Activated naive CD4-positive, alpha-beta T cell treated with anti-CD3 and anti-CD28 coated beads, Interleukin-2, amount 50 U/mL, for 72 hours (primary cell): ENCODE measurements at regions not wholly inside any gene's neighbourhood (a gene's known extent, or its start where the extent isn't known, plus 50 kb on each side); places are given as distances from the start of the nearest gene placed in this dataset.
"Not testable (repeated sequence)": the region's sequence is repeated elsewhere in the genome, so short reads cannot be mapped to it uniquely, and the experiment has no call there.

Experiments used
- ATAC-seq, 2 donors: fragments of 150-1000 bp; cut with Tn5 transposase; 2 replicates each; pipeline ENCODE4 v1.10.0; 2021; ENCODE audit warnings: mild to moderate bottlenecking in 2 of 2, moderate library complexity in 2 of 2
- DNase-seq, 2 donors: peaks; one replicate each; pipeline ENCODE4 v3.0.0; 2021 to 2022; ENCODE audit warnings: low spot score in 2 of 2
- H3K27ac Mint-ChIP-seq, 2 donors: one replicate each; pipeline ENCODE4 v1.8.0; 2022; ENCODE audit warnings: mild to moderate bottlenecking in 2 of 2, mixed read lengths in 2 of 2
- H3K36me3 Mint-ChIP-seq, 2 donors: one replicate each; pipeline ENCODE4 v1.8.0; 2022; ENCODE audit warnings: mixed read lengths in 2 of 2
- H3K9me3 Mint-ChIP-seq, 2 donors: one replicate each; pipeline ENCODE4 v1.8.0; 2022; ENCODE audit warnings: mixed read lengths in 2 of 2

DNA sequence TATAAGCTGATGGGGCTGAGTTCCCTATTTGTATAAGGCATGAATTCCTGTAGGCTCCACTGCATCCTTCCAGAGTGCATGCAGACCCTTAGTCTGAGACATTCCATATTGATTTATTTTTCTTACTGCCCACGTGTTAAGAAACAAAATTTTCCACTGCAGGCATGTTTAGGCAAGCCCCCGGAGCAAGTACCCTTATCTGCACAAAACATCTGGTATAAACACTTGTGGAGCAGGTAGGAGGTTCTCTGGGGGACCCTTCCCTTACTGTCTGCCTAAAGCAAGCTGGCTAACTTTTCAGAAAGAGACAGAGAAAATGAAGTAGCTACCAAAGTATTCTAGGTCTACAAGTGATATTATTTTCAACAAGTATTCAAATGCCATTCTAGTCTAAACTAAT is 571.0 kb upstream of the TPTE start:
- not testable (repeated sequence) for ATAC-seq, H3K36me3 Mint-ChIP-seq, H3K27ac Mint-ChIP-seq, DNase-seq
- H3K9me3 Mint-ChIP-seq, result peaks cover 22 to 32% of the 10 kb centered on the region in 2 donors

DNA sequence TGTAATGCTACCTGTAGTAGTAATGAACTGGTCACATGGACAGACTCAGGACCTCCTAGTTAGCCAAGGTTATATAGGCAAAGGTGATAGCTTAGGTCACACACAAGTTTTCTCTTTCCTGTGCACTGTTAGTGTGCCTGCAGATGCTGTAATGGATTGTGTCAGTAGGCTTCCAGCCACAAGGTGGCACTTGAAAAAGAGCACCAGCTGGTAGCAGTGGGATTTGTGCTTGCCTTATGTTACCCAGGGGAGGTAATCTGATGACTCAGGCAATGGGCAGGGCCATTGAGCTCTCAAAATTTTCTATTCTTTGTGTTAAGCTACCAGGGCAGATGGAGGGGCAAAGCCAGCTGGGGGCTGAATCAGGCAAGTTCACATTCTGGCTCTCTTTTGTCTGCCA is 562.6 kb upstream of the TPTE start:
- H3K9me3 Mint-ChIP-seq, result peaks cover 8 to 18% of the 10 kb centered on the region in 2 donors
- H3K36me3 Mint-ChIP-seq, DNase-seq, ATAC-seq, H3K27ac Mint-ChIP-seq: not testable (repeated sequence)

DNA sequence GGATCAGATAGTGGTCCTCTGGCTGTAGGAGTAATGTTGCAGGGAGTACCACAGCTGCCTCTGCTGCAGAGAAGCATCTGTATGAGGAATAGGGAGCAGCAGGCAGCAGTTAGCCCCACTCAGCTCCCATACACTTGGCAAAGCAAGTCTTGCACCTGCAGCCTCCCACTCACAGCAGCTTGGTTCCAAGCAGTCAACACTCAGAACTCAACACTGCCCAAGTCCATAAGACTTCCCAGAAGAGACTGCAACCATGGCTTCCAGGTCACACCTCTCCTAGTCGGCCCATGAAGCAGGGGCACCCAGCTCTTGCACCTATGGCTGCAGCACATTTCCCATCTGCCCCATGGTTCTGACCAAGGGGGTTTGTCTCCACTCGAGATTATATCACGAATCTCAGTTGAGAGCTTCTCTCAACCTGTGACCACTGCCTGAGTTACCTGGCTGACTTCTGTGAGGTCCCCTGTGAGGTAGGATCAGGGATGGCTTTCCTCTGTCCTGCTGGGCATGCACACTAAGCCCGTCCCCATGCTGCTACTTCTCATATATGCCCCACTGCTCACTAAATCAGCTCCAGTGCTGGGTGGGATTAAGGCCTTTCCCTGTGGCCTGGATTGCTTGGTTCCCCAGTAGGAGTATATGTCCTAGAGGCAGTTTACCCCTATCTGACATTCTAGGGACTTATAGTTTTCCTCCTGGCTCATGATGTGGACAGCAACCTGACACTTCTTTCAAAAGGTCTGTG is 562.0 kb upstream of the TPTE start:
- not testable (repeated sequence) for H3K36me3 Mint-ChIP-seq, DNase-seq, H3K27ac Mint-ChIP-seq, ATAC-seq
- peaks cover 6 to 16% of the 10 kb centered on the region in 2 donors for H3K9me3 Mint-ChIP-seq

DNA sequence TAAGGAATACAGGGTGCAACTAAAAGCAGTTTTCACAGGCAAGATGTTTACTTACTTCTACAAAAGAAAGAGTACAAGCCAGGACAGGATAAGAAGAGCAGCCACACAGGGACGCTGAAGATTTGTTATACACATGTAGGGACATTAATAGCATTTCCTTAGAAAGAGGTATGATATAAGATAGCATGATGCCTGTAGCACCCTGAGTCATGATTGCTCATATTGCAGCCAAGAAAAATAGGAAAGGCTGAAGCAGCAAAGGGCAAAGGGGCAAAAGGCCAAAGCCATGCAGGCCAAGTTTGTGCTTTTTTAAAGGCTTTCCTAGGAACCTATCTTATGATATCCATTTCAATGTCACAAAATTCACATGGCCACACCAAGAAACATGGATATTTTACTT is 552.0 kb upstream of the TPTE start:
- not testable (repeated sequence) for DNase-seq, H3K27ac Mint-ChIP-seq, ATAC-seq
- peaks cover 0 to 12% of the 10 kb centered on the region in 2 donors for H3K36me3 Mint-ChIP-seq
- peaks cover 26 to 27% of the 10 kb centered on the region in 2 donors for H3K9me3 Mint-ChIP-seq

DNA sequence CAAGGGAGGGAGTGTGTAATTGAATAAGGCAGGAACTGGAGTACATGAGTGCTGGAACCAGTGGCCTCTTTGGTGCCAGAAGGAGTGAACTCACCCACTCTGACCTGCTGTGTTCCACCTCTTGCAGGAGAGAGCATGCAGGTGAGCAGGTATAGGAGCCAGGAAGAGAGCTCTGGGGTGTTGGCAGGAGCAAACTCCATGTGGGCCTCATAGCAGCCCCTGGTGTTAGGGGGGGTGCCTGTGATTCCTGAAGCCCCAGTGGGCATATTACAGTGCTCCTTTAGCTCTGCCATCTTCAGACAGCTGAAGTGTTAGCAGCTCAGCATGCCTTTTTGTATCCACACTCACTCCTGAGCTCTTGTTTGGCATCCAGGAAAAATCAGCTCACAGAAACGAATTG is 549.4 kb upstream of the TPTE start:
- DNase-seq, ATAC-seq, H3K27ac Mint-ChIP-seq, H3K36me3 Mint-ChIP-seq: not testable (repeated sequence)
- H3K9me3 Mint-ChIP-seq, result peaks cover 19 to 20% of the 10 kb centered on the region in 2 donors

DNA sequence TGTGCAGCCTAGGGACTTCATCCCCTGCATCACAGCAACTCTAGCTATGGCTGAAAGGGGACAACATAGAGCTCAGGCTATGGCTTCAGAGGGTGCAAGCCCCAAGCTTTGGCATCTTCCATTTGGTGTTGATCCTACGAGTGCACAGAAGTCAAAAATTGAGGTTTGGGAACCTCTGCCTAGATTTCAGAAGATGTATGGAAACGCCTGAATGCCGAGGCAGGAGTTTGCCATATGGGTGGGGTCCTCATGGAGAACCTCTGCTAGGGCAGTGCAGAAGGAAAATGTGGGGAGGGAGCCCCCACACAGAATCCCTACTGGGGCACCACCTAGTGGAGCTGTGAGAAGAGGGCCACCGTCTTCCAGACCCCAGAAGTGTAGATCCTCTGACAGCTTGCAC is 543.0 kb upstream of the TPTE start:
- not testable (repeated sequence) for H3K36me3 Mint-ChIP-seq, H3K27ac Mint-ChIP-seq, ATAC-seq, DNase-seq
- H3K9me3 Mint-ChIP-seq, result peaks cover 21 to 22% of the 10 kb centered on the region in 2 donors

DNA sequence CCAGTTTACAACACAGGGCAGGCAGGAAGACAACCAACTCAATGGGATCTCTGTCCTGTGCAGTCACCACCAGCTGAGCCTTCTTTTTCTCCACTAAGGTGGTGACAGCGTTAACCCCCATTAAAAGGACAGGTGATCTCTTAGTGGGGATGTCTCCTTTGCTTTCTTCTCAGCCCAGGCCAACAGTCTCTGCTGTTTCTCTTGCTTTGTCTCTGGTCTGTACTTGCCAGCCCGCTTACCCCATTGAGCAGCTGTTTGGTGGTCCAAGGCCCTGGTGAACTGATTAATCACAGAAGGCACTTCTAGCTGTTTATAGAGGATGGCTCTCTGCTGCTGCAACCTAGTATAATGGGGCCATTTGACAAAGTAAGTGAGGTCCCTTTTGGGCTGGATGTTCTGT is 523.9 kb upstream of the TPTE start:
- H3K36me3 Mint-ChIP-seq, DNase-seq, ATAC-seq, H3K27ac Mint-ChIP-seq: not testable (repeated sequence)
- H3K9me3 Mint-ChIP-seq, result peaks cover 6 to 12% of the 10 kb centered on the region in 2 donors

DNA sequence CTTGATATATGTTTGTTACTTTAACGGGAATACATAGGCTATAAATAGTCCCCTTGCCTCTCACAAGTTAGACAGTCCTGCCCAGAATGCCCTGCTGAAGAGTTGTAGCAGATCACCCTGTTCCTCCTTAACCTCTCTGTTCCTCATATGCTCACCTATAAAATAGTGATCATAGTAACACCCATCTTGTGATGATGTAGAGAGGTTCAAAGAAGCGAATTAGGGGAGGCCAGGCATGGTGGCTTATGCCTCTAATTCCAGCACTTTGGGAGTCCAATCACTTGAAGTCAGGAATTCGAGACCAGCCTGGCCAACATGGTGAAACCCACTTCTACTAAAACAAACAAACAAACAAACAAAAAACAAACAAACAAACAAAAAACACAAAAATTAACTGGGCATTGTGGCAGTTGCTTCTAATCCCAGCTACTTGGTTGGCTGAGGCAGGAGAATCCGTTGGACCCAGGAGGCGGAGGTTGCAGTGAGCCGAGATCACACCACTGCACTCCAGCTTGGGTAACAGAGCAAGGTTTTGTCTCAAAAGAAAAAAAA is 518.5 kb upstream of the TPTE start:
- ATAC-seq, H3K27ac Mint-ChIP-seq, DNase-seq, H3K36me3 Mint-ChIP-seq: not testable (repeated sequence)
- peaks cover 12 to 14% of the 10 kb centered on the region in 2 donors for H3K9me3 Mint-ChIP-seq

DNA sequence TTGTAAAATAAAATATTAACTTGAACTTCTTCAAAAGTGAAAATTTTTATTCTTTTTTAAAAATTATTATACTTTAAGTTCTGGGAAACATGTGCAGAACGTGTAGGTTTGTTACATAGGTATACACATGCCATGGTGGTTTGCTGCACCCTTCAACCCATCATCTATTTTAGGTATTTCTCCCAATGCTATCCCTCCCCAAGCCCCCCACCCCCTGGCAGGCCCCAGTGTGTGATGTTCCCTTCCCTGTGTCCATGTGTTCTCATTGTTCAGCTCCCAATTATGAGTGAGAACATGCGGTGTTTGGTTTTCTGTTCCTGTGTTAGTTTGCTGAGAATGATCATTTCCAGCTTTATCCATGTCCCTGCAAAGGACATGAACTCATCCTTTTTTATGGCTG is 515.6 kb upstream of the TPTE start:
- not testable (repeated sequence) for ATAC-seq, H3K36me3 Mint-ChIP-seq, H3K9me3 Mint-ChIP-seq, H3K27ac Mint-ChIP-seq, DNase-seq

DNA sequence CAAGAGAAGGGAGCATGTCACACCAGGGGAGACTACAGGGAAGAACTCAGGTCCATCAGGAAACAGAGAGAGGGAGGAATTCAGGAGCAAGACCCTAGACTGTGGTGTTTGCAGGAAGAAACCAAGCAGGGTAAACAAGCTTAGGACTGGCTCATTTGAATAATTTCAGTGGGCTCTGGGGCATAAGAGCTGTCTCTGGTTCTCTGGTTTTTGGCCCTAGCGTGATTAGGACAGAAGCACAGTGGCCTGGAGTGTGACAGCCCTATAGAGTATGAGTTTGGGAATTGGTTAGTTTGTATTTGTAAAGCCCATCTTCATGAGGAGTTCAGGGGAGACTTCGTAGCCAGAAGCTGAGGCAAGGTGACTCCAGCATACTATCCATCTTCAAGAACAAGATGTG is 504.4 kb upstream of the TPTE start:
- not testable (repeated sequence) for ATAC-seq, DNase-seq, H3K36me3 Mint-ChIP-seq, H3K27ac Mint-ChIP-seq
- peaks cover 5 to 12% of the 10 kb centered on the region in 2 donors for H3K9me3 Mint-ChIP-seq

DNA sequence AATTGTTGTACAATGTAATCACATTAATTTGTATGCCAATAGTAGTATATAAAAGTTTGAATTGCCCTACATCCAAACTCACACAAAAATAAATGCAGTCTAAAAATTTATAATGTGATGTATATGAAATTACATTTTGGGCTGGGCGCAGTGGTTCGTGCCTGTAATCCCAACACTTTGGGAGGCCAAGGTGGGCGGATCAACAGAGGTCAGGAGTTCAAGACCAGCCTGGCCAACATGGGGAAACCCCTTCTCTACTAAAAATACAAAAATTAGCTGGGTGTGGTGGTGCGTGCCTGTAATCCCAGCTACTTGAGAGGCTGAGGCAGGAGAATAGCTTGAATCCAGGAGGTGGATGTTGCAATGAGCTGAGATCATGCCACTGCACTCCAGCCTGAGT is 503.6 kb upstream of the TPTE start:
- not testable (repeated sequence) for ATAC-seq, H3K9me3 Mint-ChIP-seq, H3K27ac Mint-ChIP-seq, H3K36me3 Mint-ChIP-seq, DNase-seq

DNA sequence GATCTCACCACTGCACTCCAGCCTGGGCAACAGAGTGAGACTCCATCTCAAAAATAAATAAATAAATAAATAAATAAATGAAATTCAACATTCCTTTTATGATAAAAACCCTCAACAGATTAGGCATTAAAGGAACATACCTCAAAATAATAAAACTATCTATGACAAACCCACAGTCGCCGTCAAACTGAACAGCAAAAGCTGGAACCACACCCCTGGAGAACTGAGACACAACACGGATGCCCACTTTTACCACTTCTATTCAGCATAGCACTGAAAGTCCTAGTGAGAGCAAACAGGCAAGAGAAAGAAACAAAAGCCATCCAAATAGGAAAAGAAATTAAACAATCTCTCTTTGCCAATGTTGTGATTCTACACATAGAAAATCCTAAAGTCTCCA is 499.9 kb upstream of the TPTE start:
- H3K9me3 Mint-ChIP-seq, result peaks cover 11 to 14% of the 10 kb centered on the region in 2 donors
- not testable (repeated sequence) for H3K36me3 Mint-ChIP-seq, ATAC-seq, H3K27ac Mint-ChIP-seq, DNase-seq

DNA sequence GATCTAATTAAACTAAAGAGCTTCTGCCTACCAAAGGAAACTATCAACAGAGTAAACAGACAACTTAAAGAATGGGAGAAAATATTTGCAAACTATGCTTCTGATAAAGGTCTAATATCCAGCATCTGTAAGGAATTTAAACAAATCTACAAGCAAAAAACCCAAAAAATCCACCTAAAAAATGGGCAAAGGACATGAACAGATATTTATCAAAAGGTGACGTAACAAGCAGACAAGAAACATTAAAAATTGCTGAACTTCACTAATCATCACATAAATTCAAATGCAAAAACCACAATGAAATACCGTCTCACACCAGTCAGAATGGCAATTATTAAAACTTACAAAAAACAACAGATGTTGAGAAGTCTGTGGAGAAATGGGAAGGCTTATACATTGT is 498.6 kb upstream of the TPTE start:
- H3K27ac Mint-ChIP-seq, H3K36me3 Mint-ChIP-seq: not testable (repeated sequence)

More for the DNA sequence above, 498.6 kb upstream of the TPTE start:
- DNase-seq, H3K9me3 Mint-ChIP-seq, ATAC-seq: not testable (repeated sequence)
